Ovary (tissue), 7 donors: ENCODE measurements at regions not wholly inside any gene's neighbourhood (a gene's known extent, or its start where the extent isn't known, plus 50 kb on each side); places are given as distances from the start of the nearest gene placed in this dataset.

ENCODE experiments used
- DNase-seq, 5 donors: peaks; one replicate each; pipeline ENCODE4 v3.0.0-alpha.2; 2019 to 2020
- H3K27ac ChIP-seq, 2 donors: fragments of 200-600 bp; one replicate each; pipeline versions ENCODE4 v1.5.1 to v1.8.0; 2019 to 2022
- H3K27me3 ChIP-seq: fragments of 200-600 bp; one replicate; pipeline ENCODE4 v1.8.0; 2022
- H3K36me3 ChIP-seq: fragments of 200-600 bp; sonication (generic); one replicate; pipeline ENCODE4 v1.5.1; 2019
- H3K4me1 ChIP-seq: one replicate; pipeline ENCODE4 v1.8.1; 2013; ENCODE audit warnings: mild to moderate bottlenecking, moderate library complexity; ENCODE audit not compliant: insufficient read depth
- H3K4me3 ChIP-seq: fragments of 200-600 bp; sonication (generic); one replicate; pipeline ENCODE4 v1.5.1; 2017
- H3K9me3 ChIP-seq, 2 donors: fragments of 200-600 bp in 1 of 2; sonication (generic) in 1 of 2; one replicate each; pipeline versions ENCODE4 v1.5.1 to v1.8.1; 2013 to 2019; ENCODE audit warnings: mild to moderate bottlenecking in 1 of 2, moderate library complexity in 1 of 2
- EP300 ChIP-seq: sonication (generic); formaldehyde crosslinking; IDR thresholded peaks from one replicate; pipeline ENCODE4 v1.6.1; 2017; ENCODE audit warnings: antibody characterized with exemption
- POLR2A ChIP-seq: fragments of 450-650 bp; IDR thresholded peaks from one replicate; pipeline ENCODE4 v1.6.1; 2017; ENCODE audit warnings: antibody characterized with exemption, mild to moderate bottlenecking, moderate library complexity
- WGBS, 3 donors: extraction: QIAGEN DNeasy Blood & Tissue Kit in 1 of 3; methylation state at CpG; one replicate each; pipeline versions ENCODE4 v1.1.5 to v1.1.7; 2013 to 2017; 5-methylcytosine and 5-hydroxymethylcytosine counted together
- intact Hi-C, 4 donors: fragments of 100-400 bp; cut with DNase I; formaldehyde crosslinking; loops; one replicate each; pipeline versions ENCODE4 v1.11.0 to v1.15.1; 2022 to 2023
- TF ChIP-seq, protein P1 (sequence below), 3 donors: fragments of 450-650 bp in 2 of 3; fragments of 200-600 bp in 1 of 3; IDR thresholded peaks; one replicate each; pipeline versions ENCODE4 v1.5.1 to v1.8.0; 2016 to 2022; ENCODE audit warnings: antibody characterized with exemption in 3 of 3, mild to moderate bottlenecking in 1 of 3
- donor health status: DM: no; HTN: no; CAD: no; lungs with moderate emphysema.
- donor health status: DM: no; HTN: no; CAD: no.
- donor health status: Bipolar disorder and iron deficiency.
- donor health status: DM: no; HTN: no; CAD: no.
- donor health status: DM: yes; HTN: yes; CAD: no.

DNA sequence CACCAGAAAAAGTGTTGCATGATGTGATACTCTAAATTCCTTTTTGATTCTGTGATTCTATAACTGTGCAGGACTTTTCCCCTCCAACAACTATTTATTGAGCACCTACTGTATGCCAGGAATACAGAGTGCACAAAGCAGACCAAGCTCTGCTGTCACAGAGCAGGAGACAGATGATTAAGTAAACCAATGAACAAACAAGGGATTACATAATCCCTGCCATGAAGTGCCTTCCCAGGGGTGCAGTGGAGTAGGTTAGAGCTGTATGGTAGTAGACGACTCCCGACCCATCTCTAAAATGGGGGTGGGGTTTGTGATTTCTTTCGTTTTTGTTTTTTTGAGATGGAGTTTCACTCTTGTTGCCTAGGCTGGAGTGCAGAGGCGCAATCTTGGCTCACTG lies 213.9 kb downstream of the TBX5 start:
- TF ChIP-seq, protein P1, sequence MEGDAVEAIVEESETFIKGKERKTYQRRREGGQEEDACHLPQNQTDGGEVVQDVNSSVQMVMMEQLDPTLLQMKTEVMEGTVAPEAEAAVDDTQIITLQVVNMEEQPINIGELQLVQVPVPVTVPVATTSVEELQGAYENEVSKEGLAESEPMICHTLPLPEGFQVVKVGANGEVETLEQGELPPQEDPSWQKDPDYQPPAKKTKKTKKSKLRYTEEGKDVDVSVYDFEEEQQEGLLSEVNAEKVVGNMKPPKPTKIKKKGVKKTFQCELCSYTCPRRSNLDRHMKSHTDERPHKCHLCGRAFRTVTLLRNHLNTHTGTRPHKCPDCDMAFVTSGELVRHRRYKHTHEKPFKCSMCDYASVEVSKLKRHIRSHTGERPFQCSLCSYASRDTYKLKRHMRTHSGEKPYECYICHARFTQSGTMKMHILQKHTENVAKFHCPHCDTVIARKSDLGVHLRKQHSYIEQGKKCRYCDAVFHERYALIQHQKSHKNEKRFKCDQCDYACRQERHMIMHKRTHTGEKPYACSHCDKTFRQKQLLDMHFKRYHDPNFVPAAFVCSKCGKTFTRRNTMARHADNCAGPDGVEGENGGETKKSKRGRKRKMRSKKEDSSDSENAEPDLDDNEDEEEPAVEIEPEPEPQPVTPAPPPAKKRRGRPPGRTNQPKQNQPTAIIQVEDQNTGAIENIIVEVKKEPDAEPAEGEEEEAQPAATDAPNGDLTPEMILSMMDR (IDR thresholded peaks at IDR 0.05), result no peak
- no peak for TF ChIP-seq POLR2A
- no peak for TF ChIP-seq EP300
- no peak overlapping the region for H3K4me3 ChIP-seq
- H3K27me3 ChIP-seq, result no peaks in the 10 kb centered on the region

DNA sequence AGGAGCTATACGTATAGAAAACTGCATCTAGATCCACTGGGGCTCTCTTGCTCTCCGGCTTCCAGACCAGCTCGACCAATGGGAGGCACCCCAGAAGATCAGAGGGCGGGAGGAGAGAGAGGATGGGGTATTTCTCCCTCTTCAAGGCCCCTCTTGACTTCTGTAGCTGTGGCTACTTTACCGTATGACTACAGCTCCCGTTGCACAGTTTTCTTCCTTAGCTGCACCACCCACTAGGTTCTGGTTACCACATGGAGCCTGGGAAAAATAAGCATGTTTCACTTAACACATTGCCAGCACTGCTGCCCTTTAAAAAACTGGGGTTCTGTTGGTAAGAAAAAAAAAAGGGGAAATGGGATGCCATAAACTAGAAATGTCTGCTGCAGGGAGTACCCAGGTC lies 214.4 kb downstream of the TBX5 start:
- TF ChIP-seq EP300 (no peak), POLR2A (no peak)
- TF ChIP-seq, protein P1 (IDR thresholded peaks at IDR 0.05), result no peak
- no peaks in the 10 kb centered on the region for H3K36me3 ChIP-seq
- no peak overlapping the region for H3K4me3 ChIP-seq
- H3K9me3 ChIP-seq, result no peaks in the 10 kb centered on the region
- H3K4me1 ChIP-seq, result no peaks in the 10 kb centered on the region
- WGBS, 3 donors, result 50 to 52% (median 51%) methylated on average over 6 of the region's 6 CpGs
- H3K27me3 ChIP-seq, result no peaks in the 10 kb centered on the region
- DNase-seq, result no peak
- H3K27ac ChIP-seq, result no peak overlapping the region
- intact Hi-C loops, result no loop called here

More for the DNA sequence above, 213.9 kb downstream of the TBX5 start:
- intact Hi-C loops, result no loop called here
- Histone ChIP-seq H3K4me1 (no peaks in the 10 kb centered on the region), H3K27ac (no peak overlapping the region), H3K9me3 (no peaks in the 10 kb centered on the region), H3K36me3 (no peaks in the 10 kb centered on the region)
- WGBS, 3 donors, result 63 to 84% (median 73%) methylated on average over 4 of the region's 4 CpGs
- DNase-seq, result no peak

- H3K4me1 ChIP-seq, result no peaks in the 10 kb centered on the region
- TF ChIP-seq, protein P1 (IDR thresholded peaks at IDR 0.05), result no peak
- no peak for TF ChIP-seq EP300
- TF ChIP-seq POLR2A, result no peak
- no peak overlapping the region for H3K27ac ChIP-seq
- H3K27me3 ChIP-seq, result no peaks in the 10 kb centered on the region
- H3K36me3 ChIP-seq, result no peaks in the 10 kb centered on the region
- no peak overlapping the region for H3K4me3 ChIP-seq
- intact Hi-C loops, result no loop called here
- no peaks in the 10 kb centered on the region for H3K9me3 ChIP-seq
- 67 to 83% (median 73%) methylated on average over 2 of the region's 2 CpGs for WGBS, 3 donors
- no peak for DNase-seq
These were observed 215.0 kb downstream of the TBX5 start for GRCh38 chr12:114190971-114191370.

GRCh38 chr12:114189266-114189665 lies 216.7 kb downstream of the TBX5 start:
- Histone ChIP-seq H3K36me3 (no peaks in the 10 kb centered on the region), H3K4me3 (no peak overlapping the region), H3K27me3 (no peaks in the 10 kb centered on the region), H3K4me1 (no peaks in the 10 kb centered on the region), H3K27ac (no peak overlapping the region), H3K9me3 (no peaks in the 10 kb centered on the region)
- WGBS, 3 donors, result 72 to 84% (median 79%) methylated on average over 4 of the region's 4 CpGs
- intact Hi-C loops, result no loop called here
- TF ChIP-seq EP300 (no peak), POLR2A (no peak)
- TF ChIP-seq, protein P1 (IDR thresholded peaks at IDR 0.05), result no peak
- DNase-seq, result no peak
